ENCODE measurements at regions not wholly inside any gene's neighbourhood (a gene's known extent, or its start where the extent isn't known, plus 50 kb on each side); places are given as distances from the start of the nearest gene placed in this dataset.

DNA sequence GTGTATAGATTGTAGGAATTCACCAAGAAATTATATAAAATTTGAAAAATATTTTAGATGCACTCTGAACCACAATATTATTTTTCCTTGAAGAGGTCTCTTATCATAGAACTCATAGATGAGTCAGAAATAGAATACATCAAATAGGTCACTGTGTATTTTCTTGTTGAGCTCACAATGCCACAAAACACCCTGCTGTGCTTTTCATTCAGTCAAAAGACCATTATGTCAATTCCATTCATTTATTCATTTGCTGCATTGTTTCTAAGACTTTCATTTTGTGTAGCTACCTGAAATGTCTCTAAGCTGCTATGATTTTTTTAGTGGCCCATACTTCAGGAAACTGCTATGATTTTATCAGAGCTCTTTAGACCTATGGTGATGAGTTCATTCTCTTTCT, 231.9 kb upstream of the AVPR1A start:
- no peaks in the 10 kb centered on the region for H3K9me3 ChIP-seq (ENCODE audit: control insufficient read depth, low read depth, low read length)
- dilution Hi-C loops (cut with MboI; ENCODE audit: extremely low pct_ligation_motif_present, low sequenced_read_pairs): no loop called here
- no peak overlapping the region for H3K4me3 ChIP-seq (ENCODE audit: control insufficient read depth in 2 of 3, extremely low read depth in 1 of 3, insufficient read depth in 2 of 3, low read depth in 1 of 3, low read length in 3 of 3)
- H3K36me3 ChIP-seq (ENCODE audit: control insufficient read depth in 2 of 2, extremely low read depth in 1 of 2, insufficient read depth in 2 of 2, low read length in 2 of 2): no peaks in the 10 kb centered on the region
- no peak overlapping the region for H3K27ac ChIP-seq (ENCODE audit: control insufficient read depth, insufficient read depth, low read length)
- H3K9ac ChIP-seq (ENCODE audit: control insufficient read depth, extremely low read depth, insufficient read depth, low read length): no peak overlapping the region
- H3K9me1 ChIP-seq (ENCODE audit: control insufficient read depth, extremely low read depth, insufficient read depth, low read length): no peaks in the 10 kb centered on the region
- no peak overlapping the region for H3K4me2 ChIP-seq (ENCODE audit: control insufficient read depth, extremely low read depth, insufficient read depth, low read depth, low read length)
- TF ChIP-seq, protein P1, sequence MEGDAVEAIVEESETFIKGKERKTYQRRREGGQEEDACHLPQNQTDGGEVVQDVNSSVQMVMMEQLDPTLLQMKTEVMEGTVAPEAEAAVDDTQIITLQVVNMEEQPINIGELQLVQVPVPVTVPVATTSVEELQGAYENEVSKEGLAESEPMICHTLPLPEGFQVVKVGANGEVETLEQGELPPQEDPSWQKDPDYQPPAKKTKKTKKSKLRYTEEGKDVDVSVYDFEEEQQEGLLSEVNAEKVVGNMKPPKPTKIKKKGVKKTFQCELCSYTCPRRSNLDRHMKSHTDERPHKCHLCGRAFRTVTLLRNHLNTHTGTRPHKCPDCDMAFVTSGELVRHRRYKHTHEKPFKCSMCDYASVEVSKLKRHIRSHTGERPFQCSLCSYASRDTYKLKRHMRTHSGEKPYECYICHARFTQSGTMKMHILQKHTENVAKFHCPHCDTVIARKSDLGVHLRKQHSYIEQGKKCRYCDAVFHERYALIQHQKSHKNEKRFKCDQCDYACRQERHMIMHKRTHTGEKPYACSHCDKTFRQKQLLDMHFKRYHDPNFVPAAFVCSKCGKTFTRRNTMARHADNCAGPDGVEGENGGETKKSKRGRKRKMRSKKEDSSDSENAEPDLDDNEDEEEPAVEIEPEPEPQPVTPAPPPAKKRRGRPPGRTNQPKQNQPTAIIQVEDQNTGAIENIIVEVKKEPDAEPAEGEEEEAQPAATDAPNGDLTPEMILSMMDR (optimal IDR thresholded peaks at IDR 0.05 in 1 of 3, IDR thresholded peaks at IDR 0.05 in 1 of 3, conservative IDR thresholded peaks at IDR 0.05 in 1 of 3; ENCODE audit: extremely low read depth in 1 of 3, insufficient read depth in 2 of 3, low read length in 3 of 3): no peak
- no peak for TF ChIP-seq EZH2 (IDR thresholded peaks at IDR 0.05; ENCODE audit: low read length)
- H3K79me2 ChIP-seq (ENCODE audit: control insufficient read depth, insufficient read depth, low read length): no peaks in the 10 kb centered on the region
- no peak overlapping the region for H2AFZ ChIP-seq (ENCODE audit: control insufficient read depth, low read length)
- DNase-seq (ENCODE audit: low read depth, low spot score) (no peak), FAIRE-seq (no peak)
- H3K4me1 ChIP-seq (ENCODE audit: control insufficient read depth, extremely low read depth, insufficient read depth, low read length): no peaks in the 10 kb centered on the region
- no peaks in the 10 kb centered on the region for H4K20me1 ChIP-seq (ENCODE audit: control insufficient read depth, extremely low read depth, insufficient read depth, low read length)
- no peaks in the 10 kb centered on the region for H3K27me3 ChIP-seq (ENCODE audit: control insufficient read depth, extremely low read depth, insufficient read depth, low read length)

DNA sequence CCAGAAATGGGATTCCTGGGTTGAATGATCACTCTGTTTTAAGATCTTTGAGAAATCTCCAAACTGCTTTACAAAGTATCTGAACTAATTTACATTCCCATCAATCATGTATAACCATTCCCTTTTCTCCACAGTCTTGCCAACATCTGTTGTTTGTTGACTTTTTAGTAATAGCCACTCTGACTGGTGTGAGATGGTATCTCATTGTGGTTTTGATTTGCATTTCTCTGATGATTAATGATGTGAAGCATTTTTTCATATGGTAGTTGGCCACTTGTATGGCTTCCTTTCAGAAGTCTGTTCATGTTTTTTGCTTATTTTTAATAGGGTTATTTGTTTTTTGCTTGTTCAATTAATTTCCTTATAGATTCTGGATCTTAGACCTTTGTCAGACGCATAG, 211.8 kb upstream of the AVPR1A start:
- no peak overlapping the region for H3K4me3 ChIP-seq (ENCODE audit: control insufficient read depth in 2 of 3, extremely low read depth in 1 of 3, insufficient read depth in 2 of 3, low read depth in 1 of 3, low read length in 3 of 3)
- dilution Hi-C loops (cut with MboI; ENCODE audit: extremely low pct_ligation_motif_present, low sequenced_read_pairs): no loop called here
- H3K27ac ChIP-seq (ENCODE audit: control insufficient read depth, insufficient read depth, low read length): no peak overlapping the region
- no peaks in the 10 kb centered on the region for H3K27me3 ChIP-seq (ENCODE audit: control insufficient read depth, extremely low read depth, insufficient read depth, low read length)
- H3K36me3 ChIP-seq (ENCODE audit: control insufficient read depth in 2 of 2, extremely low read depth in 1 of 2, insufficient read depth in 2 of 2, low read length in 2 of 2): no peaks in the 10 kb centered on the region
- H3K9me3 ChIP-seq (ENCODE audit: control insufficient read depth, low read depth, low read length): no peaks in the 10 kb centered on the region
- H3K4me2 ChIP-seq (ENCODE audit: control insufficient read depth, extremely low read depth, insufficient read depth, low read depth, low read length): no peak overlapping the region
- H3K9ac ChIP-seq (ENCODE audit: control insufficient read depth, extremely low read depth, insufficient read depth, low read length): no peak overlapping the region
- FAIRE-seq (no peak), DNase-seq (ENCODE audit: low read depth, low spot score) (no peak)
- H2AFZ ChIP-seq (ENCODE audit: control insufficient read depth, low read length): no peak overlapping the region
- no peaks in the 10 kb centered on the region for H3K4me1 ChIP-seq (ENCODE audit: control insufficient read depth, extremely low read depth, insufficient read depth, low read length)
- H3K9me1 ChIP-seq (ENCODE audit: control insufficient read depth, extremely low read depth, insufficient read depth, low read length): no peaks in the 10 kb centered on the region
- TF ChIP-seq EZH2 (IDR thresholded peaks at IDR 0.05; ENCODE audit: low read length): no peak
- TF ChIP-seq, protein P1 (optimal IDR thresholded peaks at IDR 0.05 in 1 of 3, IDR thresholded peaks at IDR 0.05 in 1 of 3, conservative IDR thresholded peaks at IDR 0.05 in 1 of 3; ENCODE audit: extremely low read depth in 1 of 3, insufficient read depth in 2 of 3, low read length in 3 of 3): no peak
- no peaks in the 10 kb centered on the region for H4K20me1 ChIP-seq (ENCODE audit: control insufficient read depth, extremely low read depth, insufficient read depth, low read length)
- H3K79me2 ChIP-seq (ENCODE audit: control insufficient read depth, insufficient read depth, low read length): no peaks in the 10 kb centered on the region
